Activated CD4-positive, alpha-beta memory T cell treated with anti-CD3 and anti-CD28 coated beads for 36 hours (primary cell): ENCODE measurements at regions not wholly inside any gene's neighbourhood (a gene's known extent, or its start where the extent isn't known, plus 50 kb on each side); places are given as distances from the start of the nearest gene placed in this dataset.

Experiments used
- CTCF ChIA-PET: fragments of 350-600 bp; sonication (Branson Sonifier 250); formaldehyde crosslinking; loops from one replicate; lab custom pipeline; 2021; ENCODE audit warnings: antibody characterized with exemption, inconsistent platforms; lab: Charles Lee
- POLR2A ChIA-PET: fragments of 350-600 bp; sonication (Branson Sonifier 250); formaldehyde crosslinking; loops from one replicate; lab custom pipeline; 2021; ENCODE audit warnings: antibody characterized with exemption; lab: Charles Lee
- DNase-seq: peaks from one replicate; pipeline ENCODE4 v3.0.0-alpha.2; 2020
- H3K27ac Mint-ChIP-seq: one replicate; pipeline ENCODE4 v1.8.0; 2021; ENCODE audit warnings: mixed read lengths
- H3K27me3 Mint-ChIP-seq: one replicate; pipeline ENCODE4 v1.8.0; 2021; ENCODE audit warnings: mixed read lengths
- H3K36me3 Mint-ChIP-seq: one replicate; pipeline ENCODE4 v1.8.0; 2021; ENCODE audit warnings: mixed read lengths
- H3K4me1 Mint-ChIP-seq: one replicate; pipeline ENCODE4 v1.8.0; 2021; ENCODE audit warnings: low read depth, mixed read lengths
- H3K4me3 Mint-ChIP-seq: one replicate; pipeline ENCODE4 v1.8.0; 2021; ENCODE audit warnings: mild to moderate bottlenecking, mixed read lengths
- H3K9me3 Mint-ChIP-seq: one replicate; pipeline ENCODE4 v1.8.0; 2021; ENCODE audit warnings: mixed read lengths
- intact Hi-C: fragments of 100-400 bp; cut with micrococcal nuclease; formaldehyde crosslinking; loops from one replicate; pipeline ENCODE4 v1.15.1; 2023

DNA sequence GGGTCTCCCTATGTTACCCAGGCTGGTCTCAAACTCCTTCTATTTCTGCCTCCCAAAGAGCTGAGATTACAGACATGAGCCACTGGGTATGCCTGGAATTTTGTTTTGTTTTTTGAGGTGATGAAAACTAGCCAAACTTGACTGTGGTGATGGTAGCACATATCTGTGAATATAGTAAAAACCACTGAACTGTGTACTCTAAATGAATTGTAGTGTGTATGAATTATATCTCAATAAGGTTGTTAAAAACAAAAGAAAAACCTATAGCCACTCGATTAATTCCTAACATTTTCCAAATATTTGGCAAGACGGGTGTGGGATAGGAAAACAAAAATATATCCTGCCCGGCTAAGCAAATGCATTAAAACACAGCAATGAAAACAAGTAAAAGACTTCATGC is 1302.3 kb upstream of the CHAC2 start:
- POLR2A ChIA-PET, result no interaction called here
- no peaks in the 10 kb centered on the region for H3K36me3 Mint-ChIP-seq
- H3K27me3 Mint-ChIP-seq, result no peaks in the 10 kb centered on the region
- CTCF ChIA-PET, result no interaction called here
- H3K27ac Mint-ChIP-seq, result no peak overlapping the region
- no peaks in the 10 kb centered on the region for H3K4me1 Mint-ChIP-seq
- peaks cover 2% of the 10 kb centered on the region for H3K9me3 Mint-ChIP-seq
- DNase-seq, result no peak
- no peak overlapping the region for H3K4me3 Mint-ChIP-seq
- intact Hi-C loops, result no loop called here

DNA sequence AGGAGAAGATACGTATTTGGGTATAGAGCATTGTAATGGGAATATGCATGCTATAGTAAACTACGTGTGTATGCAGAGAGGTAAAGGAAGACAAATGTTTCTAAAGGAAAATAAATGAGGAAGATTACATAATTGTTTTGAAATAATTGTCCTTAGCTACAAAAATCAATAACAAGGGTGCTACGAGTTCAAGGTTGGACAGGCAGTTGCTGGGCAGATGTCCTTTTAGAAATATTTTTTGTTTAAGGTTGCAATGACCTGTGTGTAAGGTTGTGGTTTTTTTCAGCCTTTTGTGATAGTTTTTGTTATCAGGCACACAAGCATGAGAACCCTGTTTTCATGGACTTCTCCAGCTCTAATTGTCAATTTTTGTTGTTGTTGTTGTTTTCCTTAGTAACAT is 1304.1 kb upstream of the CHAC2 start:
- intact Hi-C loops, result no loop called here
- Mint-ChIP-seq H3K27me3 (no peaks in the 10 kb centered on the region), H3K4me1 (no peaks in the 10 kb centered on the region), H3K4me3 (no peak overlapping the region), H3K36me3 (no peaks in the 10 kb centered on the region), H3K27ac (no peak overlapping the region), H3K9me3 (peaks cover 4% of the 10 kb centered on the region)
- DNase-seq, result no peak
- ChIA-PET POLR2A (no interaction called here), CTCF (no interaction called here)

GRCh38 chr2:52456561-52457377 is 1310.8 kb upstream of the CHAC2 start:
- POLR2A ChIA-PET, result no interaction called here
- no peaks in the 10 kb centered on the region for H3K27me3 Mint-ChIP-seq
- peaks cover 7% of the 10 kb centered on the region for H3K9me3 Mint-ChIP-seq
- no peak overlapping the region for H3K27ac Mint-ChIP-seq
- CTCF ChIA-PET, result no interaction called here
- intact Hi-C loops, result no loop called here
- H3K4me3 Mint-ChIP-seq, result no peak overlapping the region
- no peaks in the 10 kb centered on the region for H3K4me1 Mint-ChIP-seq
- H3K36me3 Mint-ChIP-seq, result no peaks in the 10 kb centered on the region
- DNase-seq, result no peak

DNA sequence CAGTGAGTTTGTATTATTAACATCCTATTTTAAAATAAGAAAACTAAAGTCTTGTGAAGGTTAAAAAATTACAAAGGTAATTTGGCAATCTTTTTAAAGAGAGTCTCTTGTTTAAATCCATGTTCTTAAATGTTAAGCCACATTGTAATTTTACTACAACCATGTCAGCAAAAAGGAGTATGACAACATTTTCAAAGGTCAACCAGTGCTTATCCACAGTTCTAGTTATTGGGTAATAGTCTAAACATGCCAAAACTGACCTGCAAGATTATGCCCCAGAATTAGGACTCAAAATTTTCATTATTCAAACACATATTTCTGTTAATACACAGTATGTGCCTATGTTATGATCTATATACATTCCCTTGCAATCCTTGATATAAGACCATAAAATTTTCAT is 1312.6 kb upstream of the CHAC2 start:
- Mint-ChIP-seq H3K27me3 (no peaks in the 10 kb centered on the region), H3K4me3 (no peak overlapping the region), H3K27ac (no peak overlapping the region), H3K9me3 (peaks cover 7% of the 10 kb centered on the region), H3K36me3 (no peaks in the 10 kb centered on the region), H3K4me1 (no peaks in the 10 kb centered on the region)
- DNase-seq, result no peak
- POLR2A ChIA-PET, result no interaction called here
- CTCF ChIA-PET, result no interaction called here
- intact Hi-C loops, result no loop called here

DNA sequence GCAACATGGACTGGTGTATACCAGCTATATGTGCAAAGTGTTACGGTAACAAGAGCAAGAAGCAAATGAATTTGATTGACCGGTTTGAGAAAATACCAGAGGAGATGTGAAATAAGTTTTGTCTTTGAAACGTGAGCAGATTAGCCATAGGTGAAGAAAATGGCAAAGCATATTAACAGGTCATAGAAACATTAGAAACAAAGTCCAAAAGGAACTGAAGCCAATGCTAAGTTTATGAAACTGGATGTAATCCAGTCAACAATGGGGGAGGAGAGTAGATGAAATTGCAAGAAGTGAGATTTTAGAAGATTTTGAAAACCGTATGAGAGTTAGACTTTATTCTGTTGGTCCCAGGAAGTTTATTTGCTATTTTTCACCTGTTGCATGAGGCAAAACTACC is 1315.4 kb upstream of the CHAC2 start:
- POLR2A ChIA-PET, result no interaction called here
- Mint-ChIP-seq H3K4me3 (no peak overlapping the region), H3K9me3 (no peaks in the 10 kb centered on the region), H3K27me3 (no peaks in the 10 kb centered on the region), H3K4me1 (no peaks in the 10 kb centered on the region), H3K36me3 (no peaks in the 10 kb centered on the region), H3K27ac (no peak overlapping the region)
- CTCF ChIA-PET, result no interaction called here
- intact Hi-C loops, result no loop called here
- no peak for DNase-seq

- ChIA-PET CTCF (no interaction called here), POLR2A (no interaction called here)
- no peak for DNase-seq
- Mint-ChIP-seq H3K27ac (no peak overlapping the region), H3K36me3 (no peaks in the 10 kb centered on the region), H3K27me3 (no peaks in the 10 kb centered on the region), H3K4me1 (no peaks in the 10 kb centered on the region), H3K9me3 (no peaks in the 10 kb centered on the region), H3K4me3 (no peak overlapping the region)
- intact Hi-C loops, result no loop called here
Measured at GRCh38 chr2:52445686-52446085, 1321.9 kb upstream of the CHAC2 start.

GRCh38 chr2:52431352-52431760 is 1336.2 kb upstream of the CHAC2 start:
- H3K4me1 Mint-ChIP-seq, result no peaks in the 10 kb centered on the region
- ChIA-PET POLR2A (no interaction called here), CTCF (no interaction called here)

GRCh38 chr2:52429740-52430139 is 1337.9 kb upstream of the CHAC2 start:
- POLR2A ChIA-PET, result no interaction called here

More at GRCh38 chr2:52431352-52431760, 1336.2 kb upstream of the CHAC2 start:
- peaks cover 5% of the 10 kb centered on the region for H3K9me3 Mint-ChIP-seq
- no peaks in the 10 kb centered on the region for H3K27me3 Mint-ChIP-seq
- no peaks in the 10 kb centered on the region for H3K36me3 Mint-ChIP-seq
- H3K27ac Mint-ChIP-seq, result no peak overlapping the region
- intact Hi-C loops, result no loop called here
- no peak overlapping the region for H3K4me3 Mint-ChIP-seq
- no peak for DNase-seq

GRCh38 chr2:52429171-52429570 is 1338.4 kb upstream of the CHAC2 start:
- no peaks in the 10 kb centered on the region for H3K4me1 Mint-ChIP-seq
- intact Hi-C loops, result no loop called here

More at GRCh38 chr2:52429740-52430139, 1337.9 kb upstream of the CHAC2 start:
- Mint-ChIP-seq H3K36me3 (no peaks in the 10 kb centered on the region), H3K27ac (no peak overlapping the region), H3K4me3 (no peak overlapping the region), H3K9me3 (peaks cover 3% of the 10 kb centered on the region), H3K27me3 (no peaks in the 10 kb centered on the region), H3K4me1 (no peaks in the 10 kb centered on the region)
- CTCF ChIA-PET, result no interaction called here
- intact Hi-C loops, result no loop called here
- DNase-seq, result no peak

GRCh38 chr2:52428224-52428623 is 1339.4 kb upstream of the CHAC2 start:
- Mint-ChIP-seq H3K27me3 (no peaks in the 10 kb centered on the region), H3K4me1 (no peaks in the 10 kb centered on the region), H3K27ac (no peak overlapping the region), H3K9me3 (peaks cover 3% of the 10 kb centered on the region), H3K36me3 (no peaks in the 10 kb centered on the region), H3K4me3 (no peak overlapping the region)
- intact Hi-C loops, result no loop called here
- POLR2A ChIA-PET, result no interaction called here
- CTCF ChIA-PET, result no interaction called here
- DNase-seq, result no peak

More at GRCh38 chr2:52429171-52429570, 1338.4 kb upstream of the CHAC2 start:
- no peak for DNase-seq
- POLR2A ChIA-PET, result no interaction called here
- H3K4me3 Mint-ChIP-seq, result no peak overlapping the region
- H3K27me3 Mint-ChIP-seq, result no peaks in the 10 kb centered on the region
- H3K9me3 Mint-ChIP-seq, result peaks cover 3% of the 10 kb centered on the region
- CTCF ChIA-PET, result no interaction called here
- no peak overlapping the region for H3K27ac Mint-ChIP-seq
- H3K36me3 Mint-ChIP-seq, result no peaks in the 10 kb centered on the region

DNA sequence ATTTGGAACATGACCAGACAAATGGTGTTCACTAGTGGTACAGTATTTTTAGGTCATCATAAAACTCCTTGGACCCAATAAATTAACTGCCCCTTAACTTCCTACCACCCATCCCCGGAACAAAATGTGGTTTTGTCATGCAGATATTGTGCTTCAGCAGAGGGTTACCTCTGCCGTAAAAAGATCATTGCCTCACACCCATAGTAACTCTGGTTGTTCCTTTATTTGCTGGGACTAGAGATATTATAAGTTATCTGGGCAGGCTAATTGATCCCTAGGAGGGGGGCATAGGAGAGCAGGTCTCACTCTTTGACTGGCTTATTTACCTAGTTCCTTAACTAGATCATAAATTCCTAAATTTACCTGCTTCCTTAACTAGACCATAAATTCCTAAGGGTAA is 1343.9 kb upstream of the CHAC2 start:
- Mint-ChIP-seq H3K27me3 (no peaks in the 10 kb centered on the region), H3K36me3 (no peaks in the 10 kb centered on the region), H3K4me1 (no peaks in the 10 kb centered on the region), H3K4me3 (no peak overlapping the region), H3K9me3 (no peaks in the 10 kb centered on the region), H3K27ac (no peak overlapping the region)
- no peak for DNase-seq
- intact Hi-C loops, result no loop called here
- ChIA-PET POLR2A (no interaction called here), CTCF (no interaction called here)

DNA sequence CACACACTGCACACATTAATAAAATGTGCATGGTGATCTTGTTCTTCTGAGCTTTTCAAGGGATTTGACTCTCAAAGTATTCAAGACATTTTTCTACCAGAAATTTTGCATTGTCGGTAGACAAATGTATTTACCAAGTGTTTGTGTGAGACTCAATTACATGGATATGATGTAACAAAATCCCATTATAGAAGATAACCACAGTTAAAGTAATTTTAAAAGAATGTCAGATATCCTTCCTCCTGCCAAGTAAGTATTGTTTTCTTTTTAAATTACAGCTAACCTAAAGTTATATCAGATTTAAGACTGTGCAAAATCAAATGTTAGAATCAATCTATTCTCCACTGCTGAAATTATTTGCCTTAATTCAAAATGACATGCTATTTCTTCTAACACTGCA is 1344.5 kb upstream of the CHAC2 start:
- H3K9me3 Mint-ChIP-seq, result peaks cover 4% of the 10 kb centered on the region

GRCh38 chr2:52416340-52416739 is 1351.3 kb upstream of the CHAC2 start:
- intact Hi-C loops, result no loop called here
- Mint-ChIP-seq H3K36me3 (no peaks in the 10 kb centered on the region), H3K9me3 (peaks cover 4% of the 10 kb centered on the region), H3K27ac (no peak overlapping the region), H3K27me3 (no peaks in the 10 kb centered on the region), H3K4me1 (no peaks in the 10 kb centered on the region), H3K4me3 (no peak overlapping the region)
- POLR2A ChIA-PET, result interaction anchor here (0.6 kb wide), 1 partner anchor 31 kb away, joined by 4 read pairs; no protein-coding TSS in a partner anchor
- DNase-seq, result no peak
- CTCF ChIA-PET, result no interaction called here

More for the DNA sequence above, 1344.5 kb upstream of the CHAC2 start:
- POLR2A ChIA-PET, result no interaction called here
- H3K27ac Mint-ChIP-seq, result no peak overlapping the region
- no peaks in the 10 kb centered on the region for H3K27me3 Mint-ChIP-seq
- H3K4me1 Mint-ChIP-seq, result no peaks in the 10 kb centered on the region
- intact Hi-C loops, result no loop called here
- no peak for DNase-seq
- no peaks in the 10 kb centered on the region for H3K36me3 Mint-ChIP-seq
- CTCF ChIA-PET, result no interaction called here
- H3K4me3 Mint-ChIP-seq, result no peak overlapping the region
